ENCODE measurements at regions not wholly inside any gene's neighbourhood (a gene's known extent, or its start where the extent isn't known, plus 50 kb on each side); places are given as distances from the start of the nearest gene placed in this dataset.

DNA sequence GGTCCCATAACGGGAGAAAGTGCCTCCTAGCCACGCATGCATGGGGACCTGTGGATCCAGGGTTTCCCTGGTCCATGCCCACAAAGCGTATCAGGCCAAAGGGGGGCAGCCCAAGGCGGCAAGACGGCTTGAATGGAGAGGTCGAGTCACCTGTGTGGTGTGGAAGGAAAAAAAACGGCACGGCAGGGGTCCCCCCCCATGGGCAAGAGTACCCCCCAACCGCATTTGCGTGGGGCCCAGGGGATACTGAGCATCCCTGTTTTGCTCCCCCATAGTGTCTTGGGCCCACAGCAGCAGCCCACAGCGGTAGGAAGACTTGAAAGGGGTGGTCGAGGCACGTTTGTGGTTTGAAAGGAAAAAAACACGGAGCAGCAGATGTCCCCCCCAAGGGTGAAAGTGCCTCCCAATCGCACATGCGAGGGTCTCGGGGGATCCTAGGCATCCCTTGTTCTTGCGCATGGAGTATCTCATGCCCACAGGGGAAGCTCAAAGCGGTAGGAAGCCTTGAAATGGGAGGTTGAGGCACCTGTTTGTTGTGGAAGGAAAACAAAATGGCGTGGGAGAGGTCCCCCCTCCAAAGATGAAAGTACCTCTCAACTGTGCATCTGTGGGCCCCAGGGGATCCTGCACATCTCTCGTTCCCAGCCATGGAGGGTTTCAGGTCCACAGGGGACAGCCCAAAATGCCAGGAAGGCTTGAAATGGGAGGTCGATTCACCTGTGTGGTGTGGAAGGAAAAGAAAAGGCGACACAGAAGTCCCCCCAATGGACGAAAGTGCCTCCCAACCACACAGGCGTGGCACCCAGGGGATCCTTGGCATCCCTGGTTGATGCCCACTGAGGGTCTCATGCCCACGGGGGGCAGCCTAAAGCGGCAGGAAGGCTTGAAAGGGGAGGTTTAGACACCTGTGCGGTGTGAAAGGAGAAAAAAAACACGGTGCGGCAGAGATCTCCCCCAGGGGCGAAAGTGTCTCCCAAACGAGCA lies 577.5 kb downstream of the ALG10 start:
- TF ChIP-seq, protein P1, sequence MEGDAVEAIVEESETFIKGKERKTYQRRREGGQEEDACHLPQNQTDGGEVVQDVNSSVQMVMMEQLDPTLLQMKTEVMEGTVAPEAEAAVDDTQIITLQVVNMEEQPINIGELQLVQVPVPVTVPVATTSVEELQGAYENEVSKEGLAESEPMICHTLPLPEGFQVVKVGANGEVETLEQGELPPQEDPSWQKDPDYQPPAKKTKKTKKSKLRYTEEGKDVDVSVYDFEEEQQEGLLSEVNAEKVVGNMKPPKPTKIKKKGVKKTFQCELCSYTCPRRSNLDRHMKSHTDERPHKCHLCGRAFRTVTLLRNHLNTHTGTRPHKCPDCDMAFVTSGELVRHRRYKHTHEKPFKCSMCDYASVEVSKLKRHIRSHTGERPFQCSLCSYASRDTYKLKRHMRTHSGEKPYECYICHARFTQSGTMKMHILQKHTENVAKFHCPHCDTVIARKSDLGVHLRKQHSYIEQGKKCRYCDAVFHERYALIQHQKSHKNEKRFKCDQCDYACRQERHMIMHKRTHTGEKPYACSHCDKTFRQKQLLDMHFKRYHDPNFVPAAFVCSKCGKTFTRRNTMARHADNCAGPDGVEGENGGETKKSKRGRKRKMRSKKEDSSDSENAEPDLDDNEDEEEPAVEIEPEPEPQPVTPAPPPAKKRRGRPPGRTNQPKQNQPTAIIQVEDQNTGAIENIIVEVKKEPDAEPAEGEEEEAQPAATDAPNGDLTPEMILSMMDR (IDR thresholded peaks at IDR 0.05) = no peak
- TF ChIP-seq ZFX (IDR thresholded peaks at IDR 0.05; ENCODE audit: borderline replicate concordance) = no peak
